NT2/D1 (cell line): ENCODE measurements at regions not wholly inside any gene's neighbourhood (a gene's known extent, or its start where the extent isn't known, plus 50 kb on each side); places are given as distances from the start of the nearest gene placed in this dataset.

ENCODE experiments used
- DNase-seq: peaks from one replicate; pipeline ENCODE4 v3.0.0-alpha.2; 2011; ENCODE audit warnings: low read depth, low spot score
- H3K27me3 ChIP-seq: 2 replicates; pipeline ENCODE4 v1.6.0; 2011; ENCODE audit warnings: mild to moderate bottlenecking; ENCODE audit not compliant: insufficient read length, insufficient read depth
- H3K36me3 ChIP-seq: 2 replicates; pipeline ENCODE4 v1.6.1; 2011; ENCODE audit warnings: mild to moderate bottlenecking, low read length, mixed read lengths; ENCODE audit not compliant: insufficient read depth, insufficient read length
- H3K4me1 ChIP-seq: 2 replicates; pipeline ENCODE4 v1.5.1; 2011; ENCODE audit not compliant: insufficient read depth, insufficient read length
- H3K4me3 ChIP-seq: 2 replicates; pipeline ENCODE4 v1.5.1; 2011; ENCODE audit warnings: low read depth; ENCODE audit not compliant: insufficient read length
- H3K9ac ChIP-seq: 2 replicates; pipeline ENCODE4 v1.6.0; 2011; ENCODE audit warnings: low read depth; ENCODE audit not compliant: insufficient read length
- H3K9me3 ChIP-seq: 2 replicates; pipeline ENCODE4 v1.5.1; 2011; ENCODE audit warnings: mild to moderate bottlenecking, low read length; ENCODE audit not compliant: insufficient read depth
- SUZ12 ChIP-seq: IDR thresholded peaks from 2 replicates; pipeline ENCODE4 v1.6.1; 2011; ENCODE audit not compliant: insufficient read length, insufficient read depth; ENCODE audit errors: extremely low read depth
- YY1 ChIP-seq: IDR thresholded peaks from 2 replicates; pipeline ENCODE4 v1.6.1; 2011; ENCODE audit not compliant: insufficient read length, insufficient read depth
- ZNF274 ChIP-seq: IDR thresholded peaks from 2 replicates; pipeline ENCODE4 v1.6.1; 2011; ENCODE audit warnings: mild to moderate bottlenecking, low read depth, low read length

GRCh38 chr9:95634536-95634935, 117.8 kb upstream of the PTCH1 start:
- Histone ChIP-seq H3K36me3 (no peaks in the 10 kb centered on the region), H3K4me1 (no peaks in the 10 kb centered on the region), H3K27me3 (no peaks in the 10 kb centered on the region), H3K4me3 (no peak overlapping the region), H3K9ac (no peak overlapping the region), H3K9me3 (no peaks in the 10 kb centered on the region)
- no peak for DNase-seq
- no peak for TF ChIP-seq SUZ12
- no peak for TF ChIP-seq ZNF274
- no peak for TF ChIP-seq YY1

DNA sequence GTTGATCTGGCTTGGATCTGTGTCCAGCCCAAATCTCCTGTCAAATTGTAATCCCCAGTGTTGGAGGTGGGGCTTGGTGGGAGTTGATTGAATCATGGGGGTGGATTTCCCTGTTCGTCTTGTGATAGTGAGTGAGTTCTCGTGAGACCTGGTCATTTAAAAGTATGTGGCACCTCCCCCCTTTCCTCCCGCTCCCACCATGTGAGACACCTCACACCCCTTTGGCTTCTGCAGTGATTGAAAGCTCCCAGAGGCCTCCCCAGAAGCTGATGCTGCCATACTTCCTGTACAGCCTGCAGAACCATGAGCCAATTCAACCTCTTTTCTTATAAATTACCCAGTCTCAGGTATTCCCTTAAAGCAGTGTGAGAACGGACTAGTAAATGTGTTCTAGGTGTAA, 117.3 kb upstream of the PTCH1 start:
- no peak for TF ChIP-seq SUZ12
- no peak overlapping the region for H3K4me3 ChIP-seq
- no peaks in the 10 kb centered on the region for H3K36me3 ChIP-seq
- H3K27me3 ChIP-seq, result no peaks in the 10 kb centered on the region
- H3K9me3 ChIP-seq, result no peaks in the 10 kb centered on the region
- H3K4me1 ChIP-seq, result no peaks in the 10 kb centered on the region
- H3K9ac ChIP-seq, result no peak overlapping the region
- DNase-seq, result no peak

DNA sequence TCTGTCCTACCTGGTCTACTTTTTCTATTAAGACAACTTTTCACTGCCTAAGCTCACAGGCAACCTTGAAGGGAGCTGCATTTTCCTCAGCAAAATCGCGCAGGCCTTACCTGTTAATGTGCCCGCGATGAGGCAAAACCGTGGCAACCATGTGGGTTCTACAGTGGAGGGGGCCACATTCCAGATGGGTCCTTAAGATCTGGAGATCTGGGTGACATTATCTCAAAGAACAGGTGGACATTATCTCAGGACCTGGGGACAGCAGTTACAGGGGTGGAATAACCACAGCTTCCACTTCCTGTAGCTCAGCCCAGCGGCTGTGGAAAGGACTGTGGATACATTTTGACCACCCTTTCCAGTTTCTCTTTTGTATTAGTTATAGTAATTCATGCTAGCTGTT, 112.8 kb upstream of the PTCH1 start:
- Histone ChIP-seq H3K27me3 (no peaks in the 10 kb centered on the region), H3K9me3 (no peaks in the 10 kb centered on the region), H3K9ac (no peak overlapping the region), H3K4me3 (no peak overlapping the region), H3K4me1 (no peaks in the 10 kb centered on the region), H3K36me3 (no peaks in the 10 kb centered on the region)
- TF ChIP-seq SUZ12, result no peak
- TF ChIP-seq ZNF274, result no peak
- TF ChIP-seq YY1, result no peak
- no peak for DNase-seq

DNA sequence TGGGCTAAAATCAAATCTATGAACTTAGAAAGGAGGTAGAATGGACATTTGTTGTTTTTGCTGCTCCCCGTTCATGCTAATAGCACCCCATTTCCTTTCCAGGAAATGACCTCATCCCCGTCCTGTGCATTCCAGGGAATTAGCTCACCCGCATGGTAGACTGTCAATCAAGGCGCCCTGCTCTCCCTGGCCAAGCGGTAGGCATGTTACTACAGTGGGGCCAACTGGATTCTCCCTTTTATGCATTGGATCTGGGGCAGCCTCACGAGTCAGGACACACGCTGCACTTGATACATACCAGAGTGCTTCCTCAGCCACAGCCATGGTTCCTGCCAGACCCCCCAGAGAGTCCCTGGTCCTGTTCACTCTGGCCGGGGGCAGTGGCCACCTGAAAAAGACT, 111.0 kb upstream of the PTCH1 start:
- Histone ChIP-seq H3K4me1 (no peaks in the 10 kb centered on the region), H3K9me3 (no peaks in the 10 kb centered on the region), H3K4me3 (no peak overlapping the region), H3K9ac (no peak overlapping the region), H3K27me3 (no peaks in the 10 kb centered on the region), H3K36me3 (no peaks in the 10 kb centered on the region)
- no peak for TF ChIP-seq SUZ12
- no peak for TF ChIP-seq YY1
- TF ChIP-seq ZNF274, result no peak
- DNase-seq, result no peak

- no peak for DNase-seq
- Histone ChIP-seq H3K27me3 (no peaks in the 10 kb centered on the region), H3K9ac (no peak overlapping the region), H3K4me3 (no peak overlapping the region), H3K4me1 (no peaks in the 10 kb centered on the region), H3K9me3 (no peaks in the 10 kb centered on the region), H3K36me3 (no peaks in the 10 kb centered on the region)
- TF ChIP-seq YY1, result no peak
- TF ChIP-seq SUZ12, result no peak
- TF ChIP-seq ZNF274, result no peak
Measured at GRCh38 chr9:95626885-95627558, 110.3 kb upstream of the PTCH1 start.

DNA sequence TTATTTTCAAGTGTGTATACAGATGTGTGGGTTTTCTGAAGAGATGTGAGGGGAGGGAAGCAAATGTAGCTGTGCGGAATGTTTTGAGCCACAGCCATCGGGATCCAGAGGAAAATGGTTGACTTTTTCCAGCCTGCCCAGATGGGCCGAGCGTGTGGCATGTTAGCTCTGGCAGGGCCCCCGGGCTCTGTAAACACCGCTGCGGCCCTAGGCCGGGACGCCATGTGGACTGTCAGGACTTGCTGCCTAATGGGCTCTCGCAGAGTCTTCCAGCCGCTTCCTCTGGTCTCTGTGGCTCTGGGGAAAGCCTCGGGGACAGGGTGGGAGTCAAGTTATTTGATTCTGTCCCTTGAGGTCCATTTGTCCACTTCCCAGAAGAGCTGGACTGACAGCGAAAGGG, 109.6 kb upstream of the PTCH1 start:
- no peaks in the 10 kb centered on the region for H3K36me3 ChIP-seq
- H3K27me3 ChIP-seq, result no peaks in the 10 kb centered on the region
- no peak overlapping the region for H3K9ac ChIP-seq
- H3K9me3 ChIP-seq, result no peaks in the 10 kb centered on the region
- no peak overlapping the region for H3K4me3 ChIP-seq
- no peak for TF ChIP-seq SUZ12
- no peak for TF ChIP-seq YY1
- no peak for TF ChIP-seq ZNF274
- H3K4me1 ChIP-seq, result no peaks in the 10 kb centered on the region
- DNase-seq, result no peak

DNA sequence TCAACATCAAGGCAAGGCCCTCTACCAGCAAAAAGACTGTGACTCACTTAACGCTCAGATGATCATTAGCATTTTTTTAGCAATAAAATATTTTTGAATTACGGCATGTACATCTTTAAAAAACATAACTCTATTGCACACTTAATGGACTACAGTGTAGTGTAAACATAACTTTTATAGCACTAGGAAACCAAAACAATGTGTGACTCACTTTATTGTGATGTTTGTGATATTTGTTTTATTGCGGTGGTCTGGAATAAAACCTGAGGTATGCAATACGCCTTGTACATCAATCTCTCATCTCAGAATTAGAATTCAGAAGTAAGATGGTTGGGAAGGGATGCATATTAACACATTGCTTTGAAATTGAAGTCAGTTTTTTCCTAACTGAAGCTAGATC, 106.9 kb upstream of the PTCH1 start:
- H3K27me3 ChIP-seq, result no peaks in the 10 kb centered on the region
- no peak for TF ChIP-seq YY1
- no peak for TF ChIP-seq SUZ12
- no peak for TF ChIP-seq ZNF274
- DNase-seq, result no peak
- no peak overlapping the region for H3K9ac ChIP-seq
- H3K4me1 ChIP-seq, result no peaks in the 10 kb centered on the region
- no peak overlapping the region for H3K4me3 ChIP-seq
- H3K36me3 ChIP-seq, result no peaks in the 10 kb centered on the region
- no peaks in the 10 kb centered on the region for H3K9me3 ChIP-seq

GRCh38 chr9:95620722-95621121, 104.0 kb upstream of the PTCH1 start:
- no peak for DNase-seq
- TF ChIP-seq ZNF274 (no peak), SUZ12 (no peak), YY1 (no peak)
- no peaks in the 10 kb centered on the region for H3K9me3 ChIP-seq
- no peaks in the 10 kb centered on the region for H3K4me1 ChIP-seq
- no peak overlapping the region for H3K9ac ChIP-seq
- H3K4me3 ChIP-seq, result no peak overlapping the region
- no peaks in the 10 kb centered on the region for H3K27me3 ChIP-seq
- H3K36me3 ChIP-seq, result no peaks in the 10 kb centered on the region
